ENCODE measurements at regions not wholly inside any gene's neighbourhood (a gene's known extent, or its start where the extent isn't known, plus 50 kb on each side); places are given as distances from the start of the nearest gene placed in this dataset.

DNA sequence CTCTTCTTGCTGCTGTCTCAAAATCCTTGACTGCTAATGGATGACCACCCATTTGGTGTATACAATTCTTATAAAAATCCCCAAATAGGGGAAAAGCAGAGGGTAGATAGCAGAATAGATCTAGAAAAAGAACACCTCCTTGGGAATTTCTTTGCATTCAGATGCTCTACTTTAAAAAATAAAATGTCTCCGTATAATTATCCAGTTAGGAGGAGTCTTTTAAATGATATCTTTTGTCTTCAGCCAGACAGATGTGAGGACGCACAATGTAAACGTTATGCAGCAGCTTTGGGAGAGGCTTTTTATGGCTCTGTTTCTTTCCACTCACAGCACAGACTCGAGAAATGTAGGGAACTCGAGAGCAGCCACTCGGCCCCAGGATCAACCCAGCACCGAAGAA, 300.2 kb downstream of the IRF8 start:
- TF ChIP-seq, protein P1, sequence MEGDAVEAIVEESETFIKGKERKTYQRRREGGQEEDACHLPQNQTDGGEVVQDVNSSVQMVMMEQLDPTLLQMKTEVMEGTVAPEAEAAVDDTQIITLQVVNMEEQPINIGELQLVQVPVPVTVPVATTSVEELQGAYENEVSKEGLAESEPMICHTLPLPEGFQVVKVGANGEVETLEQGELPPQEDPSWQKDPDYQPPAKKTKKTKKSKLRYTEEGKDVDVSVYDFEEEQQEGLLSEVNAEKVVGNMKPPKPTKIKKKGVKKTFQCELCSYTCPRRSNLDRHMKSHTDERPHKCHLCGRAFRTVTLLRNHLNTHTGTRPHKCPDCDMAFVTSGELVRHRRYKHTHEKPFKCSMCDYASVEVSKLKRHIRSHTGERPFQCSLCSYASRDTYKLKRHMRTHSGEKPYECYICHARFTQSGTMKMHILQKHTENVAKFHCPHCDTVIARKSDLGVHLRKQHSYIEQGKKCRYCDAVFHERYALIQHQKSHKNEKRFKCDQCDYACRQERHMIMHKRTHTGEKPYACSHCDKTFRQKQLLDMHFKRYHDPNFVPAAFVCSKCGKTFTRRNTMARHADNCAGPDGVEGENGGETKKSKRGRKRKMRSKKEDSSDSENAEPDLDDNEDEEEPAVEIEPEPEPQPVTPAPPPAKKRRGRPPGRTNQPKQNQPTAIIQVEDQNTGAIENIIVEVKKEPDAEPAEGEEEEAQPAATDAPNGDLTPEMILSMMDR (IDR thresholded peaks at IDR 0.05) = no peak
- TF ChIP-seq EZH2 (IDR thresholded peaks at IDR 0.05) = no peak
- no peak for TF ChIP-seq EZH2phosphoT487 (IDR thresholded peaks at IDR 0.05)

All from neural progenitor cell (in vitro differentiated cells).